NB4 (cell line): ENCODE measurements at regions not wholly inside any gene's neighbourhood (a gene's known extent, or its start where the extent isn't known, plus 50 kb on each side); places are given as distances from the start of the nearest gene placed in this dataset.
"Not testable (repeated sequence)": the region's sequence is repeated elsewhere in the genome, so short reads cannot be mapped to it uniquely, and the experiment has no call there.

Experiments
- DNase-seq: peaks from one replicate; pipeline ENCODE4 v3.0.0; 2010; ENCODE audit warnings: low read depth
- H3K4me3 ChIP-seq: one replicate; pipeline ENCODE4 v1.5.1; 2011; ENCODE audit warnings: mild to moderate bottlenecking, low read depth, low read length, moderate library complexity
- MYC ChIP-seq: IDR thresholded peaks from 2 replicates; pipeline ENCODE4 v1.6.1; 2011; ENCODE audit warnings: low read depth, low read length
- POLR2A ChIP-seq: IDR thresholded peaks from 2 replicates; pipeline ENCODE4 v1.6.1; 2011; ENCODE audit warnings: mild to moderate bottlenecking; ENCODE audit not compliant: insufficient read length; ENCODE audit errors: extremely low read depth
- TF ChIP-seq, protein P1 (sequence below): IDR thresholded peaks from 2 replicates; pipeline ENCODE4 v1.6.1; 2011; ENCODE audit warnings: low read depth, low read length
- TF ChIP-seq, protein P2 (sequence below): IDR thresholded peaks from one replicate; pipeline ENCODE4 v1.5.1; 2012; ENCODE audit warnings: low read depth, low read length

DNA sequence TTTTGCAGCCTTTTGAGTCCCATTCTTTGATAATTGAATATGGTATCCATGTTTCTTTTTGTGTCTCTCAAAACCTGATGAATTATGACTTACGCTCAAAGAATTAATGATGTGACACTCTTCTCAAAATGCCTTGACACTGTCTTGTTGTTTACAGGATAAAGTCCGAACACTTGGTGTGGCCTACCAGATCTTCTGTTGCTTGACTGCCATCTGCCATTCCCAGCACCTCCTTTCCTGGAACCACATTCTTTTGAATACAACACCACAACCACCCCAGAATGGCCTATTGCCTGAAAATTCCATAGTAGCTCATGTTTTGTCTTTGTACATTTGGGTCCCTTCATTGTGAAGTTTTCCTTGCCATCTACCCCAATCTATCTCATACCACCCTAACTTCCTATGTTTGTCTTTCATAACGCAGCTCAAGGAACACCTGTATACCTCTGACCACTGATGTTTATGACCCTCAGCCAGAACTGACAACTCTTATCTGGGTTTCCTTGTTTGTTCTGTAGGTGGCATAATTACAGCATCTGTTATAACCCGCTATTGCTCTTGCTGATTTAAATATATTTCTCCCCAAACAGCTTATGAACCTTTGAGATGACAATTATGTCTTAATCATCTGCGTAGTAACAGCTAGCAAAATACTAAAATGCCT lies 991.3 kb downstream of the RAB28 start:
- DNase-seq = no peak
- no peak overlapping the region for H3K4me3 ChIP-seq
- no peak for TF ChIP-seq POLR2A
- TF ChIP-seq, protein P1, sequence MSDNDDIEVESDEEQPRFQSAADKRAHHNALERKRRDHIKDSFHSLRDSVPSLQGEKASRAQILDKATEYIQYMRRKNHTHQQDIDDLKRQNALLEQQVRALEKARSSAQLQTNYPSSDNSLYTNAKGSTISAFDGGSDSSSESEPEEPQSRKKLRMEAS = no peak
- TF ChIP-seq, protein P2, sequence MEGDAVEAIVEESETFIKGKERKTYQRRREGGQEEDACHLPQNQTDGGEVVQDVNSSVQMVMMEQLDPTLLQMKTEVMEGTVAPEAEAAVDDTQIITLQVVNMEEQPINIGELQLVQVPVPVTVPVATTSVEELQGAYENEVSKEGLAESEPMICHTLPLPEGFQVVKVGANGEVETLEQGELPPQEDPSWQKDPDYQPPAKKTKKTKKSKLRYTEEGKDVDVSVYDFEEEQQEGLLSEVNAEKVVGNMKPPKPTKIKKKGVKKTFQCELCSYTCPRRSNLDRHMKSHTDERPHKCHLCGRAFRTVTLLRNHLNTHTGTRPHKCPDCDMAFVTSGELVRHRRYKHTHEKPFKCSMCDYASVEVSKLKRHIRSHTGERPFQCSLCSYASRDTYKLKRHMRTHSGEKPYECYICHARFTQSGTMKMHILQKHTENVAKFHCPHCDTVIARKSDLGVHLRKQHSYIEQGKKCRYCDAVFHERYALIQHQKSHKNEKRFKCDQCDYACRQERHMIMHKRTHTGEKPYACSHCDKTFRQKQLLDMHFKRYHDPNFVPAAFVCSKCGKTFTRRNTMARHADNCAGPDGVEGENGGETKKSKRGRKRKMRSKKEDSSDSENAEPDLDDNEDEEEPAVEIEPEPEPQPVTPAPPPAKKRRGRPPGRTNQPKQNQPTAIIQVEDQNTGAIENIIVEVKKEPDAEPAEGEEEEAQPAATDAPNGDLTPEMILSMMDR = no peak
- TF ChIP-seq MYC = no peak

DNA sequence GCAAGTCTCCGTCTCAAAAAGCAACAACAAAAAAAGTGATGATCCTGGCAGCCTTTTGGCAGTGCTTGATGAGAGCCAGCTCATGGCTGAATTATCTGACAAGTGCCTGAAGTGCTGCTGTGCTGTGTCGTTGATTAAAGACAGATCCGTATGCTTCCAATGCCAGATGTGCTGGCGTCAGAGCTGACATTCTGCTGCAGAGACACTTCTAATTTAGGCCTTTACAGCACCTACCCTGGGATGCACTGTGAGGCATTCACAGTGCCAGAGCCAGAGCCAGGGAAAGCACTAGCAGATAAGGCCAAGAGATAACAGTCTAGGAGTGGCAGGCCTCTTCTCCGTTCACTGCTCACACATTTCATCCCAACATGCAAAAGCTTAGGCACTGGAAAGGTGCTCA lies 995.5 kb downstream of the RAB28 start:
- H3K4me3 ChIP-seq = no peak overlapping the region
- DNase-seq = no peak
- no peak for TF ChIP-seq POLR2A
- TF ChIP-seq MYC = no peak
- TF ChIP-seq, protein P2 = no peak
- TF ChIP-seq, protein P1 = no peak

DNA sequence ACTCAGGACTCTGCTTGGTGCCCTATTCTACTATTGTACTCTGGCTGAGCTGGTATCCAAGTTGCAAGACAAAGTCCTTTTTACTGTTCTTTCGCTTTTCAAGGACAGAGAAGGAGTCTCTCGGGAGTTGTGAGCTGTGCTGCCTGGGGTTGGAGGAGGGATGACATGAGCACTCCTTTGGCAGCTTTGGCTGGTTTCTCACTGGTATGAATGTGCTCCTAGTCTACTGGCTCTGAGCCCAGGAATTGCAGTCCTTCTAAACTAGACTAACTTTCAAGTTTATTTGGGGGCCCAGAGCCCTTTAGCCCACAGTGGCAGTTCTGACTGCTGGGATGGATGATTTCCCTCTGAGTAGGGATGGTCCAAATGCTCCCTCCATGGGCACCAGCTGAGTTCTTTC lies 997.1 kb downstream of the RAB28 start:
- no peak overlapping the region for H3K4me3 ChIP-seq
- no peak for DNase-seq
- TF ChIP-seq, protein P1 = no peak
- no peak for TF ChIP-seq POLR2A
- TF ChIP-seq, protein P2 = no peak
- TF ChIP-seq MYC = no peak

DNA sequence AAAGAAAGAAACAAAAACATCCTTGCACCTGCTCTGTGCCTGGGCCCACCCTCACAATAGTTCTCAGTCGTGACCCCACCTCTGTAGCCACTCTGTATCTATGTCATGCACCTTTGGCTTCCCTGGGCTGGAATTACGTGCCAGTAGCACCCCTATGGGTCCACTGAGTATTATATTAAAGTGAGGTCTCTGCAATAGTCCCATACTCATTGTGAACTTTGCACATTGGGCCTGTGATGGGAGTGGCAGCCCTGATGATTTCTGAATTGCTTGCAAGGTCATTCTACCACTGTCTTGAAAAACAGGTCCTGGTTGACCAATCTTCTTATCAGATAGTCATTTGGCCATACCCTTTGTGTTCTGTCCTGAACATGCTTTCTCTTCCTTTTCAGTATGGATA lies 1012.1 kb downstream of the RAB28 start:
- DNase-seq = no peak
- TF ChIP-seq, protein P2 = no peak
- no peak for TF ChIP-seq POLR2A
- TF ChIP-seq, protein P1 = no peak
- no peak for TF ChIP-seq MYC
- no peak overlapping the region for H3K4me3 ChIP-seq

DNA sequence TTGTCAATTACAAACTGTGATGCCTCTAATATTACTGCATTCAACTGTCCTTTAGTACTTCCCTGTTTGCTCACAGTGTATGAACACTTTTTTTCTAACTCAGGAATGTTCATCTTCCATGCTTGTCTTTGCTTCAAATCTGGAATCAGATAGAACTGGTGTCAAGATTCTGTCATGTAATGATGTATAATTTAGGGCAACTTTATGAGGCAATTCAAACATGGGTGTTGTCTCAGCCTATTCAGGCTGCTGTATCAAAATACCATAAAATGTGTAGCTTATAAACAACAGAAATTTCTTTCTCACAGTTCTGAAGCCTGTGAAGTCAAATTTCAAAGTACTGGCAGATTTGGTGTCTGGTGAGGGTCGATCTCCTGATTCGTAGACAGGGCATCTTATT lies 1012.9 kb downstream of the RAB28 start:
- DNase-seq = no peak
- H3K4me3 ChIP-seq = no peak overlapping the region
- TF ChIP-seq, protein P1 = no peak
- TF ChIP-seq, protein P2 = no peak
- TF ChIP-seq POLR2A (no peak), MYC (no peak)

DNA sequence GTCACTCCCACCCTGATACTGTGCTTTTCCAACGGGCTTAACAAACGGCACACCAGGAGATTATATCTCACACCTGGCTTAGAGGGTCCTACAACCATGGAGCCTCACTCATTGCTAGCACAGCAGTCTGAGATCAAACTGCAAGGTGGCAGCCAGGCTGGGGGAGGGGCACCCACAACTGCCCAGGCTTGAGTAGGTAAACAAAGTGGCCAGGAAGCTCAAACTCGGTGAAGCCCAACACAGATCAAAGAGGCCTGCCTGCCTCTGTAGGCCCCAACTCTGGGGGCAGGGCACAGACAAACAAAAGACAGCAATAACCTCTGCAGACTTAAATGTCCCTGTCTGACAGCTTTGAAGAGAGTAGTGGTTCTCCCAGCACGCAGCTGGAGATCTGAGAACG lies 1022.6 kb downstream of the RAB28 start:
- not testable (repeated sequence) for DNase-seq, H3K4me3 ChIP-seq
